GM12801 (cell line): ENCODE measurements at regions not wholly inside any gene's neighbourhood (a gene's known extent, or its start where the extent isn't known, plus 50 kb on each side); places are given as distances from the start of the nearest gene placed in this dataset.

Source experiments
- CTCF ChIP-seq: IDR thresholded peaks from one replicate; pipeline ENCODE4 v1.5.1; 2011; ENCODE audit warnings: control low read depth; ENCODE audit not compliant: insufficient read length; ENCODE audit errors: extremely low read depth

DNA sequence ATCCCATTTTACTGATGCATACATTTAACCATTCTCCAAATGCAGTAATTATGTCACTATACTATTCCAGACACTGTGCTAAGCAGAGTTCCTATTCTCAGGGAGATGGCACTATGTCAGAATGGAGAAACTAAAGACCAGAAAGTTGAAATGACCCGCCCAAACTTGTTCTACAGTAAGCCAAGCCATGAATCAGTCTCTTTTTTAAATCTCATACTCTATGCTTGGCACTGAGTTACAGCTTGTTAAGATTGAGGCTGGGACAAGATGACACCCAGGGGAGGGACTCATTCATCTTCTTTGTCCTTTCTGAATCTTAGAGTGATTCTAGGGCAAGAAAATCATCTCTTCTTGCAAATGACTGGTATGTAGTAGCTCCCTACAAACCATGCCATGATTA lies 247.0 kb upstream of the CCL2 start:
- TF ChIP-seq CTCF: no peak

DNA sequence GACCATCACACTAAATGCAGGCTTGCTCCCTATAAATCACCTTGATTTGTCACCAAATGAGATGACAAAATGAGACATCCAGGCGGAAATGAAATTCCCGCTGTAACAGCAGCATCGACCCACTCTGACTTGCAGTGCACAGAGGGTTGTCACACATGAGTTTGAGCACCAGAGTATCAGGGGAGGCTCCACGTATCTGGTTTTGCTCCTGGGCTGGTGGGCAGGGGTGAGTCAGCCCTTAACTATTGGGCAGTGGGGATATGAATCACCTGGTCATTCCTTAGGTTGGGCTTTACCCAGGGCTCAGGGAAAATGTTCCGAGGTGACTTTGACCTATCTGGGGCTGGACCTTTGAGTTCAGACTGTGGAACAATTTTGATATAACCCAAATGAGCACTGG lies 245.2 kb upstream of the CCL2 start:
- no peak for TF ChIP-seq CTCF

- TF ChIP-seq CTCF: no peak
These were observed 244.6 kb upstream of the CCL2 start for GRCh38 chr17:34010534-34010933.

- TF ChIP-seq CTCF: no peak
These were observed 243.5 kb upstream of the CCL2 start for GRCh38 chr17:34011599-34011998.

DNA sequence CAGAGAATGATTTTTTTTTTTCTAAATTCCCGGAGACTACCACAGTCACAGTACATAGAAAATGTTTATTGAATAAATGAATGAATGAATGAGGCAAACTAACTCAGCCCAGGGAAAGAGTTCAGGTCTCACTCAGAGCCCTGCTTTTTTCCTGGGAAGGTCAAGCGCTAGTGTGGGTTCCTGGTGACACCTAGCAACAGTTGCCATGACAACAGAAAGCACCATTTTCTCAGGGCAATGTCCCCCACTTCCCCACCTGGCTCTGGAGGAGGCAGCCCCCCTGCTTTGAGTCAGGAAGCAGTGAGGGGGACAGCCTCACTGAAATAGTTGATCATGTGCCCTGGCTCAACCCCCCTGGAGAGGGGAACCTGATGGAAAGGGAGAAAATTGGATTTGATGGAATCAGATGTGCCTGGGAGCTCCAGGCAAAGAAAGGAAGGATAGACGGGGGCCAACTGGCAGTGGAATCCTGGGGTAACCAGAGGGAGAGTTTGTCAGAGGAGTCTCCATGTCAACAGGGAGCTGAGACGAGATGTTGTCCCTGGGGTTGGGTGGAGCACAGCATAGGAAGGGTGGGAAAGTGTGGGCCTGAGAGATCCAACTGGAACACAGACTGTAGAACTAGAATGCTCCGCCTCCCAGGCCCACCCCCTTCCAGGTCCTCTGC lies 242.2 kb upstream of the CCL2 start:
- TF ChIP-seq CTCF: no peak

DNA sequence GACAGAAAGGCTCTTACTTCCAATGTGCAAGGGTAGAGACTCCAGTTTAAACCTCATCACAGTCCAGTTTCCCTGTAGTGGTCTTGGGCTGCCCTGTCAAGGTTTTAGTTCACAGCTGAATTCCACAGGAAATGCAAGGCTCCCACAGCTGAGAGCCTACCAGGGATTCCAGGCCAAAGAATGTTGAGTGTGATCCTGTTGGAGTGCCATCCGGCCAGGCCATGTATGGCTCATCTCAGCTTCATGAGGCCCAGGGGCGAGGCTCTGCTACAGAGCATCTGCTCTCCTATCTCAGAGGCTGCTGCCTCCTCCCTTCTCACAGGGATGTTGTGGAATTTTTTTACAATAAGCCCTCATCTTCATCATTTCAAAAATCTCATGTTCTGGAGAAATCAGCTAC lies 239.8 kb upstream of the CCL2 start:
- TF ChIP-seq CTCF: no peak

GRCh38 chr17:34024386-34024785 lies 230.7 kb upstream of the CCL2 start:
- no peak for TF ChIP-seq CTCF
